Renal cortical epithelial cell (primary cell): ENCODE measurements at regions not wholly inside any gene's neighbourhood (a gene's known extent, or its start where the extent isn't known, plus 50 kb on each side); places are given as distances from the start of the nearest gene placed in this dataset.

ENCODE experiments used
- DNase-seq: peaks from one replicate; pipeline ENCODE4 v3.0.0-alpha.2; 2011; ENCODE audit warnings: low read depth

DNA sequence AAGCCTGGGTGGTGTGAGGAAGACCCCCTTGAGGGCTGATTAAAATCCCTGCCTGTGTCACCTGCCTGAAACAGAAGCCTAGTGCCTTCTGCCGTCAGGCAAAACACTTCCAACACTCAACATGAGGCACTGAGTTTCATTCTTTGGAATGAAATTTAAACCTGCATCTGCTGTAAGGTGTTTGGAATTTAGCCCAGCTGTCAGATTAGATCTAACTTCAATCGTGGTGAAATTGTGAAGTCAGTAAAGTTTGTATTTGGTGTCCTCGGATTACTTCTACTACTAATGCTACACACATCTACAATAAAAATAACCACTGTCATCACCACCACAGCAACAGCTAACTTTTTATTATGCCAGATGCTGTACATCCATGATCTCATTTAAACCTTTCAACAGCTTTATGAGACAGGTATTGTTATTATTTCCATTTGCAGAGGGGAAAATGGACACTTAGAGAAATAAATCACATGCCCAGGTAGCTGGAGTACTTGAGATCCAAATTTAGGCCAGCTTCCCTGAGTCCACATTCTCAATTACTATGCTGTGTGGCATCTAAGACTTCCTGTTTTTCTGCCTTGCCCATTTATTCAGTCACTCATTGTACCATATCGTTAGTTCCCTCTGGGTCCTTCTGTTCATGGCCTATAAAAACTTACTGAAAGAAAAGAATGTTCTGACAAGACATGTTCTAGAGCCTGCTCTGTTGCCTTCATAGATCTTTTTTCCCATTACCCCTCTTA is 98.2 kb upstream of the GCFC2 start:
- peak; percentile 3 for DNase-seq

DNA sequence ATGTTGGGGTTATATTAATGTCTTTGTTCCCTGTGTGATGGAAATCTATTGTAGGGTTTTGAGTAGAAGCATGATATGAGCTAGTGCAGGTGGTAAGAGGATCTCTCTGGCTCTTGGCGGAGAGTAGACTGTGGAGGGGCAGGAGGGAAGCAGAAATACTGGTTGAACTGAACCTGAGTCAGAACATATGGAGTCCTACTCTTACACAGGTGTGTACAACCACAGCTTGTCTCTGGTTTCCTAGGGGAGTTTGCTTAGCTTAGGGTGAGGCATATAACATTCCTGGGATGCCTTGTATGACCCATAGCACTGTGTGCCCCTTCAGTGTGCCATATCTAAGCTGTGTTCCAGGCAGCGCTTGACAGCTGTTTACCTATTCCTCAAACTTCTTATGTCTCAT is 97.3 kb upstream of the GCFC2 start:
- DNase-seq = peak; percentile 22

DNA sequence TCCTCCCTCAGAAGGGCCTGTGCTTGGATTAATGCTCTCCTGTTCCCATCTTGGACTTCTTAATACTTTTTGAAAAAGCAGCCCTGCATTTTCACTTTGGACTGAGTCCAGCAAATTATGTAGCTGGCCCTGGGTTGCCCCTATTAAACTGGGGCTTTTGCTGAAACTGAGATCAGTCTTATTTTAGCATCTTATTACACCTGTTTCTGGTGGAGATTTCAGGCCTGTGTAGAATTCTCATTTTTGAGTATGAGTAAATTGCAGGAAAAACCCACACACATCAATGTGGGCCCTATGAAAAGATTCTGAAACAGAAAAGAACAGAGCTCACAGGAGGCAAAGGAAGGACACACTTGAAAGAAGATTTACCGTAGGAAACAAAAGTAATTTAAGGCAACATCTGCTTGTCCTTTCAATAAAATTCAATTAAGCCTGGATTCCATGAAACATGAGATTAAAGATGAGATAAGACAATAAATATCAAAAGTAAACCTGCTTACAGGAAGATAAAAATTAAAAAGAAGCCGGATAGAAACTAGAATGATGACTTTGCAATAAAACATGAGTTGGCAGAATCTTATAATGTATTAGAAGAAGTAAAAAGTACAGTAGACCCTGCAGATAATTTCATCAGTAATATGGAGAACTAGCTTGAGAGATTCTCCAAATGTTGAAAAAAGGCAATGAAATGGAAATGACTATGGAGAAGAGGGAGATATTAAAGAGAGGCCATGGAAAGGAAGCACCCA is 90.7 kb upstream of the GCFC2 start:
- DNase-seq = no peak

DNA sequence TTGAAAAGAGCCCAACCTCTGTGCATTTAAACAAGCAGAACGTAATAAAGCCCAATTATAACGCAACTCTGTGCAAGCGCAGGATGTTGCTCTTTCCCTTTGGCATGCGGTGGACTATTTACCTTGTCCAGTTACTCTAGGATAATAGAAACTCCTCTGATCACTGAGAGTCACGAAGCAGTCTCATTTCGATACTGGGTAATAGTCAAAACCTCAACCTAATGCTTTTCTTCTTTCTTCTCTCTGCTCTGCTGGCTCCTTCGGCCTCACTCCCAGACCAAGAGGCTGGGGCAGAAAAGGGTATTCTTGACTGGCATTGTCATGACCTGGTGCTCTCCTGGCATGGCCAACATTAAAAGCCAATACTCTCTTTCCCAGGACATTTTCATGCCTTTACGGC is 89.7 kb upstream of the GCFC2 start:
- no peak for DNase-seq

DNA sequence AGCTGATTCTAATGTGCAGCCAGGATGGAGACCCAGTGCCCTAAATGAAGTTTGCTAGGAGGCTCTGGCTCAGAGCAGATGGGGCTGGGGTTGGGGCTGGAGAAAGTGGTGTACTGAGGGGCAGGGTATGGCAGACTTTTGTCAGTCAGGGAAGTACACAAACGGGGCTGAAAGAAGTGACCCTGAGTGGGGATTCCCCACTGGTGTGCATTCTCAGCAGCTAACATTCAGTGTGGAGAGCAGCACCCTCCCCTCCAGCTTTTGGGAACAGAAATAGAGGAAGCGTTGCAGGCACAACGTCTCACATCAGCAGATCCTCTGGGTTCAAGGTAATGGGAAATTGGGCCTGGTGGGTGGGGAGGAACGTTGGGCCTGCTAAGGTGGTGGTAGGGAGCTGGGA is 89.1 kb upstream of the GCFC2 start:
- DNase-seq = no peak

DNA sequence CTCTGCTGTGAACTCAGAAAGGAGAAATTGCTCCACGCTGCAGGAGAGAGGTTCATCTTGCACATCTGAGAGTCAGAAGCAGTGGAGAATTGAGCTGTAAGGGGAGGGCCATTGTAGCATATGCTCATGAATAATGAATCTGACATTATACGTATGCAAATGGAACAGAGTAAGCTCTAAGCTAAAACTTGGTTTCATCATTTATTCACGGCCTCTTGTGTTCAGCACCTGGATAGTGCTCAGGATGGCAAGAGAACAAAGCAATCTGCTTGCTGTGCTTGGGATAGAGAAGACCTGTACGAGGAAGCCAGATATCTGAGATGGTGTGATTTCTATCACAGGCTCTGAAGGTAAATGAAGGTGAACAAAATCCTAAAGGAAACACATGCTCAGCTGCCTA is 87.9 kb upstream of the GCFC2 start:
- no peak for DNase-seq

DNA sequence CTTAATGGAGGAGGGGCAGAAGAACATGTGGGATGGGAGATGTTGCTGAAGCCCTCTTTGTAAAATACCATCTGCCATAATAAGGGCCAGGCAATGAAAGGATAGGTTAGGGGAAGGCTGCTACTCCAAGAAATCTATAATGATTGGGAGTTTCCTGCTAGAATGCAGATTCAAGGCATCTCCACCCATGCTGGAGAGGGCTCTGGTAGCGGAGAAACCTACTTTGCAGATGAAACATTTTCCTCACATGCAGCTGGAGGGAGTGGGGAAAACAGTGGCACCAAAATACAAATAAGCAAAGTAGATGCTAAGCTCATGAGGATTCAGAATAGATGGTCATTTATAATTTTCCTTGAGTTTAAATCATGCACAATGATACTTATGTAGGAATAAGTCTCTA is 82.3 kb upstream of the GCFC2 start:
- DNase-seq = no peak

DNA sequence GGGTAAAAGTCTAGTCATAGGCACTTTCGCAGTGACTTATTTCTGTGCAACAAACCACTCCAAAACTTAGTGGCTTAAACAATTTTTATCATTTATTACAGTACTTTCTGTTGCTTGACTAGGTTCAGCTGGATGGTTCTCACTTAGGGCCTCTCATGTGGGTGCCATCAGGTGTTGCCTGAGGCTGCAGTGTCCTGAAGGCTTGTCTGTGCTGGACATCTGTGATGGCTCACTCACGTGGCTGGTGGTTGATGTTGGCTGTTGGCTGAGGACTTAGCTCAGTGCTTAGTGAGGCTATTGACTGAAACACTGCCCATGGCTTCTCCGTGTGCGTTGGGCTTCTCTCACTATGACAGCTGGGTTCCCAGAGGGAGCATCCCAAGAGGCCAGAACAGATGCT is 81.4 kb upstream of the GCFC2 start:
- DNase-seq = no peak

DNA sequence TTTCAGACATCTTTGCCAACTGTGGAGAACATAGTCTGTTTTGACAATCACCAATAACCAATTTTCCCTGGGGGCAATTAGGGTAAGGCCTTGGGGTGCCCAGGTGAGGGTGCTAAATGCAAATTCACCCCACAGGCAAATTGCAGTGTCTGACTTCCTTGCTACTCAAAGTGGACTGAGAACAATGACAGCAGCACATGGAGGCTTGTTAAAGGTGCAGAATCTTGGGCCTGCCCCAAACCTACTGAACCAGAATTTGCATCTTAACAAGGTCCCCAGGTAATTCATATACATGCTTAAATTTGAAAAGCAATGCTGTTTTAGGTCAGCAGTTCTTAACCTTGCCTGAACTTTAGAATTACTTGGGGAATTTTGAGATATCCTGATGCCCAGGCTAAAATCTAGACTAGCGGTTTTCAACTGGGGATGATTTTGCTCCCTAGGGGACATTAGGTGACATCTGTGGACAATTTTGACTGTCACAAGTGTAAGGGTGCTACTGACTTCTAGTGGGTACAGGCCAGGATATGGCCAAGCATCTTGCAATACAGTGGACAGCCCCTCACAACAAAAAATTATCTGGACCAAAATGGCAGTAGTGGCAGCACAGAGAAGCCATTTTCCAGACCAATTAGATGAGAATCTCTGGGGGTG is 80.2 kb upstream of the GCFC2 start:
- DNase-seq = no peak

DNA sequence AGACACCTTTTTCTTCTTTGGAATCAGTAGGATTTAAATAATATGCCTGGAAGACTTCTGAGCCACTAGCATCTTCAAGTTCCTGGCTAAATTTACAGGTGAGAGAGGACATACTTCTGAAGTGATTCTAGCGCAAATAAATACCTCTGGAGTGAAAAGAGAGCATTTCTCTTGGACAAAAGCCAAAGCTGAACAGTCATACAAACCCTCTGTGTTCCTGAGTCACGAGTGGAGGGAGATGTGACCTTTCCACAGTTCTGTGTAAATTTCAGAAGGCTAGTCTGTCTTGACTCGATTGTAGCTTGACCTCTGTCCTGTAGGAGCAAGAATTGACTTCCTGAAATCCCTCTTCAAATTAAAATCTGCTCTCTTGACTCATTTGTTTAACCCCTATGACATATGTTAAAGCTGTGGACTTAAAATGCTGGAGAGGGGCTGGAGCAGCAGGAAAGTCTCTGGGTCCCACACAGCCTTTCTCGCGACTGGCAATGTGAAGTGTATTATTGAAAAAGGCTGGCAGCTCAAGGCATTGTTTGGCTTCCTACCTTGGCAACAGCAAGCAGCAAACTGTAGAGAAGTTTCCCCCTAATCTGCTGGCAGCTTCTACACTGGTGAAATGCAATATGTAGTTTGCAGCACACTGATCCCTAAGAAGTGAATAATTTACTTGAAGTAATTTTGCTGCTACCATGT is 79.6 kb upstream of the GCFC2 start:
- no peak for DNase-seq

DNA sequence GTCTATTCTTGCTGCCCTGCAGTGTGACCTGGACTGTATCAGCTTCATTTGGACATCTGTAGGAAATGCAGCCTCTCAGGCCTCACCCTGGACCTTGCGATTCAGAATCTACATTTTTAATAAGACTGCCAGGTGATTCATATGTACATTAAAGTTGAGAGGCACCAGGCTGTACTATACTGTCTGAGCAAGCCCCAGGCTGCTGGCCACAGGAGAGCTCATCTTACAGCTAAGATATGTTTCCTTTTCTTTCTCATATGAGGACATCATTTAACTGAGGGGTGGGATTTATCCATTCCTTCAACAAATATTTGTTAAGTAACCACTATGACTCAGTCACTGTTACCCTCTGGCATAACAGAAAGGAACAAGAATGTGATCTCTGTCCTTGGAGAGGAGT is 78.2 kb upstream of the GCFC2 start:
- no peak for DNase-seq

DNA sequence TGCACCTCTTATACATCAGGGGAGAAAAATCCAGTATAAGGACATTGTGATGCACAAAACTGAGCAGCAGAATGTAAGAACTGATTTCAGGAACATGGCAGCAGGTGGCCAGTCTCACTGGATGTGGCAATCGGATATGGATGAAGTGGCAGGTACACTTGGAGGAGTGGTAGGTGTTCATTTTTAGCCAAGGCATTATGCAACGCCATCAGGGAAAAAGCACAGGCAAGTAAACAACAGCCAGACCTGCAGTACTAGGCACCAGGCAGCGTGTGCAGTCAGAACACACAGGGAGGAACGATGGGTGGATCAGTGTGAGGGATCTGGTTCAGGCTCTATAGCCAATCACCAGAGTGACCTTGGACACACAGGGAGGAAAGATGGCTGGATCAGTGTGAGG is 77.4 kb upstream of the GCFC2 start:
- no peak for DNase-seq

DNA sequence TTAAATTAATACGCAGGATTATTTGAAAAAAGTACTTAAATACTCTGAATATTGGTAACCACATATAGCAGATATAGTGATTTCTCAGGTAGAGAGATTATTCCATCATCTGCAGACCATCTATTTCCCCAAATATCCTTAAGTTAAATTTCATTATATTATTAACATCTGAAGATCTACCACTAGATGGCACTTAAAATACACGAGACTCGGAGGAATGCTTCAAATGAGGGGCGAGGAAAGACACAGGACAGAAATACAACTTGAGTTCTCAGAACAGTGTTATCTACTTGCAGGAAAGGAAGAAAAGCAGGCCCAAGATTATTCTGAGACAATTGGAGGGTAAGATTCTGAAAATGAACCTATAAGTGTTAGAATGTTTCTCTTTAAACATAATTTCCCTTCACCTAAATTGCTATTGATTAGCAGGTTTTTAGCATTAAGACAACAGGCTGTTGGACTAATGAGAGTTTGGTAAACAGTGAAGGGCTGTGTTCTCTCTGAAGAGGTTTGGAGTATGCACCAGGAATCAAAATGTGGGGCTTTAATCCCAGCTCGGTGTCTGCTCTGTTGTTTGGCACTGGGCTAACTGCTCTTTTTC is 76.9 kb upstream of the GCFC2 start:
- peak; percentile 37 for DNase-seq

DNA sequence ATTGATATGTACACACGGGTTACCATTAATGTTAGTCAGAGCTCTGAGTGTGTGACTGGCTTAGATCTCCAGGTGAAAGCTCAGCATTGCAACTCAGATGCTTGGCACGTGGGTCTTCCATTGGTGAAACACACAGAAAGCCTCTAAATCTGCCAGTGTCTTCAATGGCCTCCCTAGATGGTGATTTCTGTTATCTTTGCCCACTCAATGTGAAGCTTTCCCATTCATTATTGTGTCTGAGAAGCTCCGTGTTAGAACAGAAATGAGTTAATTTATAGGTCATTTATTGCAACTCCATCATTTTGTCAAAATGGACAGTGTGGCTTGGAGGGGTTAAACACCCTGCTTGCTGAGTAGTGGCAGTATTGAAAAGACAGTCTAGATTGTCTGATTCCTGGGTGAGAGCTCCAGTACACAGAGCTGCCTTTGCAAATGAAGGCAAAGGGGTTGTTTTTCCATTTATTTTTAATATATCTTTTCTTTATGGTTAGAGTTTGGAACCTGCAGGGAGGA is 64.7 kb upstream of the GCFC2 start:
- no peak for DNase-seq

DNA sequence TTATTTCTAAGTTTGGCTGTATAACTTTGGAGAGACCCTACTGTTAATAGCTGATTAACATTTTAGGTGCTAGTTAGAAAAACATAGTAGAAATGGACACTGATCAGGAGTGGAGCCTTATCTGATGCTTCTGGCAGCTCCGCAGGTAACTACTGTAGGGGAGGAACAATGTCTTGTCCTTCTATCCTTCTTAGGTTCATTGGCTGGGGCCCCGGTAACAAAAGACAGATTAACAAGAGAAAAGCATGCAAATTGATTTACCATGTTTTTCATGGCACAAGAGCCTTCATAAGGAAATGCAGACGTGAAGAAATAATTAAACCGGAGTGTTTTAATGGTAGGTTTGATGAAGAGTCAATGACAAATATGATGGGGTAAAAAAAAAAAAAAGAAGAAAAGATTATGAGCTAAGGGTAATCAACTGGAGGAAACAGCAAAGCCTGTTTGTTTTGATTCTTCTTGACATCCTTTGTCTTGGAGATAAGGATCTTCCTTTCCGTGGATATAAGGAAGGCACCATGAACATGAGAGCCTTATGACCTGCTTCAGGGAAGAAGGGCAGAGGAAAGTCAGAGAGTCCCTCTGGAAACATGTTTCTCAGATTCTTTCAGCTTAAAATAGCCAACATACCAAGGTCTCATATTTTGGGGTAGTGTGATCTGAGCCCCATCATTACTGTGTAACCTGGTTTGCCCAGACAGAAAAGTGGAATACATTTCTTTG is 62.4 kb upstream of the GCFC2 start:
- DNase-seq = no peak

DNA sequence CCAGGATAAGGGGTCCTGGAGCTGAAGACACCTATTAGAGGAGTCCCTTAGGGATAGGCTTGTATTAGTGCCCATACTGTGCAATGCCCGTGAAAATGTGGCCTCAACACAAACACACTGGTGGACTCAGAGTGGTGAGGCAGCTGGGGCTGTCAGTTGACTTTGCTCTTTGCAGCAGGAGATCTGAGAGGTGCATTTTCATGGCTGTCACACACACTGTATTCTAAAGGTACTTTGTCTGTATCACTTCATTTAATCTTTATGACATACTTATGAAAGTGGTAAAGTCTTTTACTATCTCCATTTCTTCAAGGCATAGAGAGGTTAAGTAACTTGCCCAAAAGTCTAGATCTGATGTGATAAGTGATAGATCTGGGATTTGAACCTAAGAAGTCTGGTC is 55.1 kb upstream of the GCFC2 start:
- no peak for DNase-seq

DNA sequence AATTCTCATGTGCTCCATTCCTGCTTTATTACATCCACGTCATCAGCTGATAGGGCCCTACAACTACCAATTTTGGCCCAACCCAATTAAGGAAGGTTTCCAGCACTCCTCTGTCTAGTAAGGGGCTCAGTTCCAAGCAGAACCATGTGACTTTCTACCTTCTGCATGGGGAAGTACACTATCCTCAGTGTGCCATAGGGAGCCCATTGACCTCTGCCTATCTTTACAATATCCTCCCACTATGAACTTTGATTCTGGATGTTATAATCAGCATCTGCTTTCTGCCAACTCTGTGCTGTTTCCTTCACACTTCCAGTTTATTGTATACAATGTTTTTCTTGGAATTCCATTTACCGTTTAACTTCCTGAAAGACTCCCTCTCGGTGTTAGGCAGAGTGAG is 53.9 kb upstream of the GCFC2 start:
- DNase-seq = no peak
